ENCODE measurements at regions not wholly inside any gene's neighbourhood (a gene's known extent, or its start where the extent isn't known, plus 50 kb on each side); places are given as distances from the start of the nearest gene placed in this dataset.
"Not testable (repeated sequence)": the region's sequence is repeated elsewhere in the genome, so short reads cannot be mapped to it uniquely, and the experiment has no call there.

DNA sequence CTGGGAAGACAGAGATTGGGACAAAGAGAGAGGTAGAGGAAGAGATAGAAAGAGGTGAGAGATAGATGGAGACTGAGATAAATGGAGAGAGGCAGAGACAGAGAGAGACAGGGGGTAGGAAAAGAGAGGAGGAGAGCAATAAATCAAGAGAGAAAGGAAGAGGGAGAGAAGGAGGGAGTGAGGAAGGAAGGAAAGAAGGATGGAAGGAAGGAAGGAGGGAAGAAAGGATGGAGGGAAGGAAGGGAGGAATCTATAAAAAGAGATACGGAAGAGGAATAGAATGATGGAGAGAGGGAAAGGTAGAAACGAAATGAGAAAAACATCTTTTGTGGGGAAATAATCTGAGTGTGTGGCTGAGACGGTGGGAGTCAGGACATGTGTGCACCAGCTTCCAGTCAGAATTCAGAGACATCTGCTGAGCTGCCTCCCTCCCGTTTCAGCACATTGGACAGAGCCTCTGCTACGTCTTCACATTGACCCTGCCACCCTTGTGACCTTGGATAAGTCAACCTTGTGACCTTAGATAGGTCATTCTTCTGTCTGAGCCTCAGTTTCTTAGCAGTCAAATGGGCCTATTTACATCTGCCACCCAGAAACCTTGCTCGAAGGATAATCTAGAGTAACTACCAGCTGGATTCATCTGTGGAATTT is 417.8 kb downstream of the MIAT start:
- Histone ChIP-seq H3K4me1 (ENCODE audit: control insufficient read depth in 1 of 2, insufficient read depth in 1 of 2, low read depth in 1 of 2, low read length in 1 of 2) (no peaks in the 10 kb centered on the region), H3K27me3 (peaks cover 8% of the 10 kb centered on the region)

GRCh38 chr22:27075891-27076290 is 418.5 kb downstream of the MIAT start:
- Histone ChIP-seq H3K9me3 (no peaks in the 10 kb centered on the region), H3K4me3 (ENCODE audit: low read depth in 1 of 2, low read length in 1 of 2) (no peak overlapping the region), H3K27me3 (peaks cover under 1% of the 10 kb centered on the region), H3K36me3 (no peaks in the 10 kb centered on the region), H3K4me1 (ENCODE audit: control insufficient read depth in 1 of 2, insufficient read depth in 1 of 2, low read depth in 1 of 2, low read length in 1 of 2) (no peaks in the 10 kb centered on the region), H3K27ac (no peak overlapping the region)
- TF ChIP-seq CTCF (IDR thresholded peaks at IDR 0.05) = no peak

More for the DNA sequence above, 417.8 kb downstream of the MIAT start:
- TF ChIP-seq CTCF (IDR thresholded peaks at IDR 0.05) = no peak
- no peak overlapping the region for H3K27ac ChIP-seq
- H3K4me3 ChIP-seq (ENCODE audit: low read depth in 1 of 2, low read length in 1 of 2) = no peak overlapping the region
- H3K36me3 ChIP-seq = no peaks in the 10 kb centered on the region
- H3K9me3 ChIP-seq = no peaks in the 10 kb centered on the region

DNA sequence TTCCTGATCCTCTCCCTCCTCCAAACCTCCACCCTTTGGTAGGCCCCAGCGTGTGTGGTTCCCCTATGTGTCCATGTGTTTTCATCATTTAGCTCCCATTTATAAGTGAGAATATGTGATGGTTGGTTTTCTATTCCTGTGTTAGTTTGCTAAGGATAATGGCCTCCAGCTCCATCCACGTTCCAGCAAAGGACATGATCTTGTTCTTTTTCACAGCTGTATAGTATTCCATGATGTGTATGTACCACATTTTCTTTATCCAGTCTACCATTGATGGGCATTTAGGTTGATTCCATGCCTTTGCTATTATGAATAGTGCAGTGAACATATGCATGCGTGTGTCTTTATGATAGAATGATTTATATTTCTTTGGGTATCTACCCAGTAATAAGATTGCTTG is 420.7 kb downstream of the MIAT start:
- not testable (repeated sequence) for H3K27ac ChIP-seq; H3K4me1 ChIP-seq (ENCODE audit: control insufficient read depth in 1 of 2, insufficient read depth in 1 of 2, low read depth in 1 of 2, low read length in 1 of 2)

DNA sequence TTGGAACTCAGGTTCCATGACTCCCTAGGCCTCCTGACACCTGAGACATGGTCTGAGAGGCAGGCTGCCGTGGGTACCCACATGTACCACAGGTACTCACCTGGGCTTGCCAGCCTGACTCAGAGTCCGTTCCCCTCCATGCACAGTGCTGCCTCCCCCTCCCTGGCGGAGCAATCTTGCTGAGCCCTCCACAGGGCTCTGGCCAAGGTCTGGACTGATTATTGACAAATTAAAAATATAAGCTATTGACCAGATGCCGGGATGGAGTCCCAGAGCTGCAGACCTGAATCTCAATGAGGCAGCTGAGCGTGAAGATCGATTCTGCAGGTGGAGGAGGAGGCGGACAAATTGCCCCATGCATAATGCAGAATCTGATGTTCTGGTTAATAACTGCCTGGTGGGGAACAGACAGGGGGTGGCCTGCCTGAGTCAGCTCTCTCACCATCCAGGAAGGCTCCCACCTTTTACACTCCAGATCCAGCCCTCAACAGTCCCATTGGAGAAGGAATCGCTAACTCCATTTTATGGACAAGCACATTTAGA is 422.7 kb downstream of the MIAT start:
- Histone ChIP-seq H3K4me3 (ENCODE audit: low read depth in 1 of 2, low read length in 1 of 2) (no peak overlapping the region), H3K27me3 (peaks cover under 1% of the 10 kb centered on the region), H3K9me3 (no peaks in the 10 kb centered on the region), H3K36me3 (no peaks in the 10 kb centered on the region), H3K27ac (no peak overlapping the region), H3K4me1 (ENCODE audit: control insufficient read depth in 1 of 2, insufficient read depth in 1 of 2, low read depth in 1 of 2, low read length in 1 of 2) (no peaks in the 10 kb centered on the region)
- no peak for TF ChIP-seq CTCF (IDR thresholded peaks at IDR 0.05)

More for the DNA sequence above, 420.7 kb downstream of the MIAT start:
- H3K4me3 ChIP-seq (ENCODE audit: low read depth in 1 of 2, low read length in 1 of 2); H3K36me3 ChIP-seq; H3K27me3 ChIP-seq; H3K9me3 ChIP-seq: not testable (repeated sequence)

DNA sequence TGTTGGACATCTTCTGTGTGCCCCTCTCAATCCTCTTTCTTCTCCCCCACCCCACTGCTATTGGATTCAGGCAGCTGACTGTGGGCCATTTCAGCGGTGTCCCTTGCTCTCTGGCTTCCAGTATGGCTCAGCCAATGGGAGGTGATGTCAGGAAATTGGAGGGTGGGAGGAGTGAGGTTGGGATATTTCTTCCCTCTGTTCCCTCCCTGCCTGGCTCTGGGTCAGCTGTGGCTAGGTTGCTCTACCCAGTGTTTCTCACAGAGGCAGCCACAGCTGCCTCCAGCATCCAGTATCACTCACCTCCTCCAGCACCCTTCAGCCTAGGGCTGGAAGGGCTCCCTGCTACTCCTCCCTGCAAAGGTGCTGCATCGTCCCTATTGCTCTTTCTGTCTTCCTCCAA is 423.5 kb downstream of the MIAT start:
- no peaks in the 10 kb centered on the region for H3K9me3 ChIP-seq
- no peak for TF ChIP-seq CTCF (IDR thresholded peaks at IDR 0.05)
- no peaks in the 10 kb centered on the region for H3K36me3 ChIP-seq
- H3K27me3 ChIP-seq = peaks cover 8% of the 10 kb centered on the region
- H3K4me3 ChIP-seq (ENCODE audit: low read depth in 1 of 2, low read length in 1 of 2) = no peak overlapping the region
- no peaks in the 10 kb centered on the region for H3K4me1 ChIP-seq (ENCODE audit: control insufficient read depth in 1 of 2, insufficient read depth in 1 of 2, low read depth in 1 of 2, low read length in 1 of 2)
- H3K27ac ChIP-seq = no peak overlapping the region

DNA sequence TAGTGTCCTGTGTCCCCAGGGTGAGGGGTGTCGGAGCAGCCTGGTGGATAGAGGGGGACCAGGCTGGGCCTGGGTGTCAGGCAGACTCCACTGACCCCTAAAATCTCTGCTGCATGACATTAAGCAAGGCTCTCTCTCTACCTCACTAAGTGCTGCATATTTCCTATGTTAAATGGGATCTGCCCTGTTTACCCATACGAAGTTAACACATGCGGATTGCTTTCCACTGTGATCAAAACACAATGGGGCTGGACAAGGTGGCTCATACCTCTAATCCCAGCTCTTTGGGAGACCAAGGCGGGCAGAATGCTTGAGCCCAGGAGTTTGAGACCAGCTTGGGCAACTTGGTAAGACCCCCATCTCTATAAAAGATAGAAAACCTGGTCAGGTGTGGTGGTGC is 426.2 kb downstream of the MIAT start:
- H3K27ac ChIP-seq = no peak overlapping the region
- no peak overlapping the region for H3K4me3 ChIP-seq (ENCODE audit: low read depth in 1 of 2, low read length in 1 of 2)
- H3K4me1 ChIP-seq (ENCODE audit: control insufficient read depth in 1 of 2, insufficient read depth in 1 of 2, low read depth in 1 of 2, low read length in 1 of 2) = no peaks in the 10 kb centered on the region
- no peaks in the 10 kb centered on the region for H3K9me3 ChIP-seq
- TF ChIP-seq CTCF (IDR thresholded peaks at IDR 0.05) = no peak
- H3K27me3 ChIP-seq = peaks cover 19% of the 10 kb centered on the region
- H3K36me3 ChIP-seq = no peaks in the 10 kb centered on the region
